Right lobe of liver (tissue), 4 donors: ENCODE measurements at regions not wholly inside any gene's neighbourhood (a gene's known extent, or its start where the extent isn't known, plus 50 kb on each side); places are given as distances from the start of the nearest gene placed in this dataset.

Source experiments
- CTCF ChIP-seq, 4 donors: fragments of 200-600 bp in 3 of 4; fragments of 450-650 bp in 1 of 4; IDR thresholded peaks; one replicate each; pipeline versions ENCODE4 v1.5.1 to v1.8.0; 2016 to 2022; ENCODE audit warnings: antibody characterized with exemption in 4 of 4, mild to moderate bottlenecking in 2 of 4
- POLR2A ChIP-seq: fragments of 450-650 bp; IDR thresholded peaks from one replicate; pipeline ENCODE4 v1.6.1; 2017; ENCODE audit warnings: antibody characterized with exemption, mild to moderate bottlenecking
- donor health status: DM: no; HTN: no; CAD: no.
- donor health status: DM: no; HTN: no; CAD: no.
- donor health status: DM: no; HTN: yes; CAD: no.

DNA sequence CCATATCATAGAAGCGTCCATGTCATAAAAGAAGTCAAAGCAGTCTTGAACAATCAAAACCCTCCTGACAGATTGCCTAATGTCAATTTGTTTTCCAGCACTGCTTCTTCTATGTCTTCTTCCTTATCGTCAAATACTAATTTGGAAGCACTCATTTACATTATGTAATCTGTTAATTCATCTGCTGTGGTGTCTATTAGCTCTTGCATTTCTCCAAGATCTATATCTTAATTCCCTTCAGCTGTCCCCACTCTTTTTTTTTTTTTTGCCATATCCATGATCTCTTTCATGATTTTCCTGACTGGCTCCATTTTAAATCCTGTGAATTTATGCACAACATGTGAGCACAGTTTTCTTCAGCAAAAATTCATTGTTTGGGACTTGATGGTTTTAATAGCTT lies 560.5 kb upstream of the ARPP21 start:
- TF ChIP-seq CTCF (IDR thresholded peaks at IDR 0.05) (no peak), POLR2A (no peak)
